Astrocyte (in vitro differentiated cells and primary cell): ENCODE measurements at regions not wholly inside any gene's neighbourhood (a gene's known extent, or its start where the extent isn't known, plus 50 kb on each side); places are given as distances from the start of the nearest gene placed in this dataset.
"Not testable (repeated sequence)": the region's sequence is repeated elsewhere in the genome, so short reads cannot be mapped to it uniquely, and the experiment has no call there.

Experiments
- DNase-seq: peaks from one replicate; pipeline ENCODE4 v3.0.0-alpha.2; 2010; ENCODE audit warnings: low read depth
- FAIRE-seq: peaks from 2 replicates; lab custom pipeline; 2011; peaks lifted over from hg19 to GRCh38; lab: Jason Lieb, UNC
- H2AFZ ChIP-seq: 2 replicates; pipeline ENCODE4 v1.6.0; 2012; ENCODE audit warnings: low read depth, low read length, inconsistent platforms
- H3K27ac ChIP-seq: 2 replicates; pipeline ENCODE4 v1.5.1; 2011; ENCODE audit warnings: low read depth, low read length, inconsistent platforms
- H3K27me3 ChIP-seq: 2 replicates; pipeline ENCODE4 v1.6.0; 2011; ENCODE audit warnings: low read length, inconsistent platforms; ENCODE audit not compliant: insufficient read depth
- H3K36me3 ChIP-seq: 2 replicates; pipeline ENCODE4 v1.5.1; 2011; ENCODE audit warnings: low read length, inconsistent platforms; ENCODE audit not compliant: insufficient read depth
- H3K4me1 ChIP-seq: 2 replicates; pipeline ENCODE4 v1.5.1; 2011; ENCODE audit warnings: low read length, inconsistent platforms; ENCODE audit not compliant: insufficient read depth
- H3K4me2 ChIP-seq: 2 replicates; pipeline ENCODE4 v1.6.0; 2012; ENCODE audit warnings: low read length, inconsistent platforms
- H3K4me3 ChIP-seq: 2 replicates; pipeline ENCODE4 v1.5.1; 2011; ENCODE audit warnings: low read depth, mild to moderate bottlenecking, low read length, inconsistent platforms; ENCODE audit not compliant: insufficient read depth
- H3K79me2 ChIP-seq: 2 replicates; pipeline ENCODE4 v1.6.0; 2012; ENCODE audit warnings: mild to moderate bottlenecking, low read length, inconsistent platforms; ENCODE audit not compliant: insufficient read depth
- H3K9ac ChIP-seq: 2 replicates; pipeline ENCODE4 v1.6.0; 2012; ENCODE audit warnings: mild to moderate bottlenecking, low read length, inconsistent platforms
- H3K9me3 ChIP-seq: 2 replicates; pipeline ENCODE4 v1.5.1; 2012; ENCODE audit warnings: low read depth, mild to moderate bottlenecking, low read length, inconsistent platforms; ENCODE audit not compliant: insufficient read depth
- H4K20me1 ChIP-seq: 2 replicates; pipeline ENCODE4 v1.6.0; 2012; ENCODE audit warnings: low read length, inconsistent platforms; ENCODE audit not compliant: insufficient read depth
- H3K27ac Mint-ChIP-seq: one replicate; pipeline ENCODE4 v1.8.0; 2021; ENCODE audit warnings: mild to moderate bottlenecking, mixed read lengths; ENCODE audit not compliant: unreplicated experiment
- H3K27me3 Mint-ChIP-seq: one replicate; pipeline ENCODE4 v1.8.0; 2021; ENCODE audit warnings: low read depth, mixed read lengths; ENCODE audit not compliant: unreplicated experiment
- H3K36me3 Mint-ChIP-seq: one replicate; pipeline ENCODE4 v1.8.0; 2021; ENCODE audit warnings: low read depth, mixed read lengths; ENCODE audit not compliant: unreplicated experiment
- H3K4me1 Mint-ChIP-seq: one replicate; pipeline ENCODE4 v1.8.0; 2021; ENCODE audit warnings: low read depth, mixed read lengths; ENCODE audit not compliant: unreplicated experiment
- H3K4me3 Mint-ChIP-seq: one replicate; pipeline ENCODE4 v1.8.0; 2021; ENCODE audit warnings: mild to moderate bottlenecking, moderate library complexity, mixed read lengths; ENCODE audit not compliant: unreplicated experiment
- H3K9me3 Mint-ChIP-seq: one replicate; pipeline ENCODE4 v1.8.0; 2021; ENCODE audit warnings: mild to moderate bottlenecking, mixed read lengths; ENCODE audit not compliant: unreplicated experiment
- EZH2 ChIP-seq: IDR thresholded peaks from 2 replicates; pipeline ENCODE4 v1.6.1; 2012; ENCODE audit warnings: mild to moderate bottlenecking, low read length, inconsistent platforms; ENCODE audit not compliant: insufficient read depth
- TF ChIP-seq, protein P1 (sequence below): IDR thresholded peaks from 2 replicates; pipeline ENCODE4 v1.5.1; 2011; ENCODE audit warnings: low read depth, mild to moderate bottlenecking, inconsistent platforms, low read length, moderate library complexity; ENCODE audit not compliant: insufficient read depth

DNA sequence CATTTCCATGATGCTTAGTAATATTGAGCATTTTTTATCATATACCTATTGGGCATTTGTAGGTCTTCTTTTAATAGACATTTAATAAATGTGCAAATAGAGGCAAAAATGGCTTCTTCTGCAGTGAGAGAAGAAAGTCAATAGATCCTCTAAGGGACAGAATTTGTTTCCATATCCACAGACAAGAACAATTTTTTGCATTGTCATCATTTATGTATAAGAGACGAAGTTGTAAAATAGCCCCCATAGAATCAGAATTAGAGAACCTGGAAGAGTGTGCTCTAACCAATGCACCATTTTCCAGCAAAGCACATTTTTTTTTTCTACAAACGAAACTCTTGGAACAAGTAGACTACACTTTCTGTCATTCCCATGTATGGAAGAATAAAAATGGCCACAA, 365.1 kb upstream of the PDE3A start:
- Histone ChIP-seq H3K4me1 (no peaks in the 10 kb centered on the region), H3K9me3 (no peaks in the 10 kb centered on the region), H3K36me3 (no peaks in the 10 kb centered on the region), H3K79me2 (no peaks in the 10 kb centered on the region), H3K4me2 (no peak overlapping the region), H4K20me1 (no peaks in the 10 kb centered on the region), H3K9ac (no peak overlapping the region), H3K27ac (no peak overlapping the region), H3K4me3 (no peak overlapping the region), H3K27me3 (no peaks in the 10 kb centered on the region), H2AFZ (no peak overlapping the region)
- no peaks in the 10 kb centered on the region for H3K36me3 Mint-ChIP-seq
- H3K27me3 Mint-ChIP-seq, result no peaks in the 10 kb centered on the region
- TF ChIP-seq, protein P1, sequence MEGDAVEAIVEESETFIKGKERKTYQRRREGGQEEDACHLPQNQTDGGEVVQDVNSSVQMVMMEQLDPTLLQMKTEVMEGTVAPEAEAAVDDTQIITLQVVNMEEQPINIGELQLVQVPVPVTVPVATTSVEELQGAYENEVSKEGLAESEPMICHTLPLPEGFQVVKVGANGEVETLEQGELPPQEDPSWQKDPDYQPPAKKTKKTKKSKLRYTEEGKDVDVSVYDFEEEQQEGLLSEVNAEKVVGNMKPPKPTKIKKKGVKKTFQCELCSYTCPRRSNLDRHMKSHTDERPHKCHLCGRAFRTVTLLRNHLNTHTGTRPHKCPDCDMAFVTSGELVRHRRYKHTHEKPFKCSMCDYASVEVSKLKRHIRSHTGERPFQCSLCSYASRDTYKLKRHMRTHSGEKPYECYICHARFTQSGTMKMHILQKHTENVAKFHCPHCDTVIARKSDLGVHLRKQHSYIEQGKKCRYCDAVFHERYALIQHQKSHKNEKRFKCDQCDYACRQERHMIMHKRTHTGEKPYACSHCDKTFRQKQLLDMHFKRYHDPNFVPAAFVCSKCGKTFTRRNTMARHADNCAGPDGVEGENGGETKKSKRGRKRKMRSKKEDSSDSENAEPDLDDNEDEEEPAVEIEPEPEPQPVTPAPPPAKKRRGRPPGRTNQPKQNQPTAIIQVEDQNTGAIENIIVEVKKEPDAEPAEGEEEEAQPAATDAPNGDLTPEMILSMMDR, result no peak
- no peak for TF ChIP-seq EZH2
- H3K9me3 Mint-ChIP-seq, result no peaks in the 10 kb centered on the region
- H3K27ac Mint-ChIP-seq, result no peak overlapping the region
- no peak overlapping the region for H3K4me3 Mint-ChIP-seq
- no peak for FAIRE-seq
- DNase-seq, result no peak
- H3K4me1 Mint-ChIP-seq, result peaks cover 13% of the 10 kb centered on the region

DNA sequence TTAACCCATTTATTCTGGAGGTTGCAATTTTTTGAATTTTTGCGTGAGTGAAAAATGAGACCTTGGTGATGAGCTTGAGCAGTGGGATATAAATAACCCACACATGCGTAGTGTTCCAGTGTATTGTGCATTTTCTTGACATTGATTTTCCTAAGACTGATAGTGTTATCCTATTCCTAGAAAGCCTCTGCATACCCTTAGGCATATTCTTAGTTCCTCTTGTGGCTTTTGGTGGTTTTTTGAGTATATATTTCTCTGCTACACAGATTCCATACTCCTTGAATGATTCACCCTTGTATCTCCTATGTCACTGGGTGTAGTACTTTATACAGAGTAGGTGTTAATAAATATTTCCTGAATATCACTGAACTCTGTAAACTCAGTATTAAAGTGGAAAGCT, 363.4 kb upstream of the PDE3A start:
- Mint-ChIP-seq H3K4me3 (no peak overlapping the region), H3K27ac (no peak overlapping the region), H3K27me3 (no peaks in the 10 kb centered on the region), H3K36me3 (no peaks in the 10 kb centered on the region), H3K9me3 (peaks cover 5% of the 10 kb centered on the region), H3K4me1 (peaks cover 6% of the 10 kb centered on the region)
- H2AFZ ChIP-seq, result no peak overlapping the region
- no peaks in the 10 kb centered on the region for H3K36me3 ChIP-seq
- H3K79me2 ChIP-seq, result no peaks in the 10 kb centered on the region
- H3K4me2 ChIP-seq, result no peak overlapping the region
- H3K27ac ChIP-seq, result no peak overlapping the region
- TF ChIP-seq, protein P1, result no peak
- TF ChIP-seq EZH2, result no peak
- H3K4me1 ChIP-seq, result no peaks in the 10 kb centered on the region
- H3K27me3 ChIP-seq, result no peaks in the 10 kb centered on the region
- H4K20me1 ChIP-seq, result no peaks in the 10 kb centered on the region
- H3K9ac ChIP-seq, result no peak overlapping the region
- FAIRE-seq (no peak), DNase-seq (peak; percentile 38)
- H3K4me3 ChIP-seq, result no peak overlapping the region
- peaks cover 3% of the 10 kb centered on the region for H3K9me3 ChIP-seq

- Histone ChIP-seq H3K27ac (no peak overlapping the region), H3K4me2 (no peak overlapping the region), H3K9ac (no peak overlapping the region), H2AFZ (no peak overlapping the region), H3K9me3 (peaks cover 3% of the 10 kb centered on the region), H4K20me1 (no peaks in the 10 kb centered on the region), H3K4me1 (no peaks in the 10 kb centered on the region), H3K4me3 (no peak overlapping the region), H3K27me3 (no peaks in the 10 kb centered on the region), H3K36me3 (no peaks in the 10 kb centered on the region), H3K79me2 (no peaks in the 10 kb centered on the region)
- TF ChIP-seq EZH2, result no peak
- TF ChIP-seq, protein P1, result no peak
- H3K4me3 Mint-ChIP-seq, result no peak overlapping the region
- H3K27me3 Mint-ChIP-seq, result no peaks in the 10 kb centered on the region
- no peaks in the 10 kb centered on the region for H3K36me3 Mint-ChIP-seq
- FAIRE-seq, result no peak
- H3K4me1 Mint-ChIP-seq, result peaks cover 6% of the 10 kb centered on the region
- H3K27ac Mint-ChIP-seq, result no peak overlapping the region
- H3K9me3 Mint-ChIP-seq, result peaks cover 5% of the 10 kb centered on the region
- DNase-seq, result no peak
Observed at GRCh38 chr12:20006871-20007730, 361.2 kb upstream of the PDE3A start.

DNA sequence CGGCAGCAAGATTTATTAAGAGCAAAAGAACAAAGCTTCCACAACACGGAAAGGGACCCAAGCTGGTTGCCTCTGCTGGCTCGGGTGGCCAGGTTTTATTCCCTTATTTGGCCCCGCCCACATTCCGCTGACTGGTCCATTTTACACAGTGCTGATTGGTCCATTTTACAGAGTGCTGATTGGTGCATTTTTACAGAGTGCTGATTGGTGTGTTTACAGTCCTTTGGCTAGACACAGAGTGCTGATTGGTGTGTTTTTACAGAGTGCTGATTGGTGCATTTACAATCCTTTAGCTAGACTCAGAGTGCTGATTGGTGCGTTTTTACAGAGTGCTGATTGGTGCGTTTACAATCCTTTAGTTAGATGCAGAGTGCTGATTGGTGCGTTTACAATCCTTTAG, 358.4 kb upstream of the PDE3A start:
- H3K27ac Mint-ChIP-seq, H3K9me3 ChIP-seq, H3K27me3 Mint-ChIP-seq, FAIRE-seq, H3K27ac ChIP-seq, H3K4me1 ChIP-seq, H3K9me3 Mint-ChIP-seq, H4K20me1 ChIP-seq, H3K4me1 Mint-ChIP-seq, DNase-seq, H3K4me3 ChIP-seq, H3K4me2 ChIP-seq, H3K79me2 ChIP-seq, H2AFZ ChIP-seq, H3K27me3 ChIP-seq, H3K9ac ChIP-seq, H3K36me3 ChIP-seq, H3K4me3 Mint-ChIP-seq, H3K36me3 Mint-ChIP-seq: not testable (repeated sequence)
